Testis (tissue), 2 donors: ENCODE measurements at regions not wholly inside any gene's neighbourhood (a gene's known extent, or its start where the extent isn't known, plus 50 kb on each side); places are given as distances from the start of the nearest gene placed in this dataset.

ENCODE experiments used
- DNase-seq: peaks from one replicate; pipeline ENCODE4 v3.0.0-alpha.2; 2019
- H3K27ac ChIP-seq, 2 donors: fragments of 200-600 bp; sonication (generic); one replicate each; pipeline ENCODE4 v1.5.1; 2019
- H3K27me3 ChIP-seq: fragments of 200-600 bp; sonication (generic); one replicate; pipeline ENCODE4 v1.5.1; 2019
- H3K36me3 ChIP-seq: fragments of 200-600 bp; sonication (generic); one replicate; pipeline ENCODE4 v1.5.1; 2017; ENCODE audit warnings: low read depth; ENCODE audit errors: missing control alignments
- H3K4me1 ChIP-seq: fragments of 200-600 bp; sonication (generic); one replicate; pipeline ENCODE4 v1.5.1; 2019
- H3K4me3 ChIP-seq, 2 donors: fragments of 200-600 bp; sonication (generic); one replicate each; pipeline ENCODE4 v1.5.1; 2017 to 2019
- H3K9me3 ChIP-seq: fragments of 200-600 bp; sonication (generic); one replicate; pipeline ENCODE4 v1.5.1; 2017
- CTCF ChIP-seq, 3 experiments: fragments of 450-650 bp in 2 of 3; fragments of 200-600 bp in 1 of 3; sonication (generic) in 1 of 3; IDR thresholded peaks; one replicate each; pipeline ENCODE4 v1.5.1; 2016 to 2019; ENCODE audit warnings: antibody characterized with exemption in 3 of 3, mild to moderate bottlenecking in 2 of 3, moderate library complexity in 1 of 3
- POLR2A ChIP-seq: fragments of 450-650 bp; IDR thresholded peaks from one replicate; pipeline ENCODE4 v1.6.1; 2017; ENCODE audit warnings: antibody characterized with exemption, mild to moderate bottlenecking, moderate library complexity
- WGBS, 2 donors: methylation state at CpG; one replicate each; pipeline ENCODE4 v1.1.5; 2018; 5-methylcytosine and 5-hydroxymethylcytosine counted together
- intact Hi-C: fragments of 100-400 bp; cut with DNase I; formaldehyde crosslinking; loops from one replicate; pipeline ENCODE4 v1.15.1; 2023; ENCODE audit warnings: low total_unique reads

GRCh38 chr9:105828171-105828570 is 133.8 kb downstream of the TMEM38B start:
- intact Hi-C loops: no loop called here
- DNase-seq: no peak
- Histone ChIP-seq H3K4me3 (no peak overlapping the region), H3K9me3 (no peaks in the 10 kb centered on the region), H3K36me3 (no peaks in the 10 kb centered on the region), H3K27me3 (no peaks in the 10 kb centered on the region), H3K27ac (no peak overlapping the region), H3K4me1 (no peaks in the 10 kb centered on the region)
- TF ChIP-seq CTCF (IDR thresholded peaks at IDR 0.05) (no peak), POLR2A (no peak)
- WGBS, 2 donors: 89 to 100% methylated on average over 2 of the region's 2 CpGs

- Histone ChIP-seq H3K27me3 (no peaks in the 10 kb centered on the region), H3K27ac (no peak overlapping the region), H3K4me3 (no peak overlapping the region), H3K9me3 (no peaks in the 10 kb centered on the region), H3K36me3 (no peaks in the 10 kb centered on the region), H3K4me1 (no peaks in the 10 kb centered on the region)
- intact Hi-C loops: no loop called here
- 54 to 100% methylated on average over 1 of the region's 1 CpG for WGBS, 2 donors
- DNase-seq: no peak
- no peak for TF ChIP-seq CTCF (IDR thresholded peaks at IDR 0.05)
- TF ChIP-seq POLR2A: no peak
Observed at GRCh38 chr9:105828596-105829213, 134.4 kb downstream of the TMEM38B start.

- no peak overlapping the region for H3K27ac ChIP-seq
- 79 to 91% methylated on average over 1 of the region's 1 CpG for WGBS, 2 donors
- H3K27me3 ChIP-seq: no peaks in the 10 kb centered on the region
- H3K4me1 ChIP-seq: no peaks in the 10 kb centered on the region
- H3K36me3 ChIP-seq: no peaks in the 10 kb centered on the region
- intact Hi-C loops: no loop called here
- TF ChIP-seq POLR2A: no peak
- TF ChIP-seq CTCF (IDR thresholded peaks at IDR 0.05): no peak
- no peaks in the 10 kb centered on the region for H3K9me3 ChIP-seq
- no peak overlapping the region for H3K4me3 ChIP-seq
- no peak for DNase-seq
Observed at GRCh38 chr9:105830461-105830860, 136.1 kb downstream of the TMEM38B start.

- TF ChIP-seq POLR2A (no peak), CTCF (IDR thresholded peaks at IDR 0.05) (no peak)
- DNase-seq: no peak
- no peaks in the 10 kb centered on the region for H3K9me3 ChIP-seq
- no peaks in the 10 kb centered on the region for H3K36me3 ChIP-seq
- H3K4me1 ChIP-seq: no peaks in the 10 kb centered on the region
- WGBS, 2 donors: 80 to 97% methylated on average over 4 of the region's 4 CpGs
- intact Hi-C loops: no loop called here
- H3K27me3 ChIP-seq: no peaks in the 10 kb centered on the region
- H3K27ac ChIP-seq: no peak overlapping the region
- H3K4me3 ChIP-seq: no peak overlapping the region
Observed at GRCh38 chr9:105832096-105832710, 137.9 kb downstream of the TMEM38B start.
